ENCODE measurements at regions not wholly inside any gene's neighbourhood (a gene's known extent, or its start where the extent isn't known, plus 50 kb on each side); places are given as distances from the start of the nearest gene placed in this dataset.

- intact Hi-C loops (cut with micrococcal nuclease) (no loop called here), in situ Hi-C loops (cut with MboI) (no loop called here)
- ChIA-PET POLR2A (no interaction called here), CTCF (ENCODE audit: low intra/inter-chr PET ratio) (no interaction called here)
- Histone ChIP-seq H3K4me3 (no peak overlapping the region), H3K27ac (ENCODE audit: extremely low read depth, low read depth, low read length) (no peak overlapping the region), H3K27me3 (ENCODE audit: control insufficient read depth in 2 of 2, insufficient read depth in 2 of 2, low read length in 2 of 2) (peaks cover 56 to 77% of the 10 kb centered on the region in 2 experiments), H2AFZ (ENCODE audit: low read depth, low read length) (no peak overlapping the region), H3K4me2 (ENCODE audit: insufficient read depth, low read length) (no peak overlapping the region), H3K9me3 (replicated peaks; ENCODE audit: control insufficient read depth, insufficient read depth, low read depth, low read length) (no peaks in the 10 kb centered on the region), H3K9me1 (ENCODE audit: control insufficient read depth, insufficient read depth, low read length) (no peaks in the 10 kb centered on the region), H3K36me3 (ENCODE audit: control insufficient read depth, insufficient read depth, low read length) (no peaks in the 10 kb centered on the region), H3K4me1 (replicated peaks in 1 of 2; ENCODE audit: control insufficient read depth in 2 of 2, insufficient read depth in 2 of 2, low read length in 2 of 2) (peaks cover 0 to 4% of the 10 kb centered on the region in 2 experiments; a peak in 1 of 5 replicates), H3K79me2 (ENCODE audit: control insufficient read depth, insufficient read depth, low read length) (no peaks in the 10 kb centered on the region), H4K20me1 (replicated peaks; ENCODE audit: control insufficient read depth, insufficient read depth, low read length) (peaks cover 3% of the 10 kb centered on the region; the same call in 1 of the 2 replicates), H3K9ac (ENCODE audit: insufficient read depth in 1 of 2, low read depth in 2 of 2, low read length in 2 of 2) (no peak overlapping the region)
- no peak for DNase-seq (ENCODE audit: extremely low read depth in 1 of 4, low spot score in 3 of 4)
- no peak for ATAC-seq
- WGBS (ENCODE audit: insufficient coverage, low coverage, missing lambda C conversion rate): under 1% methylated on average over 9 of the region's 9 CpGs
- BruUV-seq (replicated peaks): no TSS peak
- TF ChIP-seq E2F6 (IDR thresholded peaks at IDR 0.05; ENCODE audit: borderline replicate concordance in 1 of 2, extremely low read depth in 1 of 2, insufficient read depth in 1 of 2, insufficient read length in 1 of 2, low read depth in 1 of 2, low read length in 1 of 2, poor library complexity in 1 of 2, severe bottlenecking in 1 of 2) (no peak), TEAD1 (CRISPR knock-in tag; IDR thresholded peaks at IDR 0.05) (no peak), ARID2 (IDR thresholded peaks at IDR 0.05) (no peak), THRA (IDR thresholded peaks at IDR 0.05) (no peak), SREBF1 (IDR thresholded peaks at IDR 0.05; ENCODE audit: borderline replicate concordance, low read depth, low read length) (no peak), SP1 (CRISPR knock-in tag; IDR thresholded peaks at IDR 0.05) (no peak), MITF (IDR thresholded peaks at IDR 0.05) (no peak), CUX1 (CRISPR knock-in tag; IDR thresholded peaks at IDR 0.05) (no peak), PRMT5 (CRISPR knock-in tag; IDR thresholded peaks at IDR 0.05) (no peak)
- no peak for FAIRE-seq
Observed at GRCh38 chr10:11393858-11394257, 217.6 kb downstream of the USP6NL start.

Measured in K562 (cell line).